T-cell (primary cell): ENCODE measurements at regions not wholly inside any gene's neighbourhood (a gene's known extent, or its start where the extent isn't known, plus 50 kb on each side); places are given as distances from the start of the nearest gene placed in this dataset.

ENCODE experiments used
- ATAC-seq, 4 experiments: fragments of 200-7000 bp in 3 of 4; fragments of 150-1000 bp in 1 of 4; cut with Tn5 transposase; replicated peaks in 1 of 4; 1 replicate in 3 of 4; 2 replicates in 1 of 4; pipeline ENCODE4 v1.10.0; 2021; ENCODE audit warnings: moderate library complexity in 3 of 4, mild to moderate bottlenecking in 2 of 4, moderate number of reproducible peaks in 1 of 4
- CTCF ChIA-PET, 2 donors: fragments of 300-600 bp; sonication (Branson Sonifier 250); formaldehyde crosslinking; loops; one replicate each; lab custom pipeline; 2022; ENCODE audit warnings: antibody characterized with exemption in 2 of 2; lab: Charles Lee
- POLR2A ChIA-PET, 2 donors: fragments of 300-600 bp; sonication (Branson Sonifier 250); formaldehyde crosslinking; loops; one replicate each; lab custom pipeline; 2022; ENCODE audit warnings: antibody characterized with exemption in 2 of 2; lab: Charles Lee
- DNase-seq, 35 experiments: peaks; one replicate each; pipeline versions ENCODE4 v3.0.0 to v3.0.0-alpha.2; 2013 to 2023
- H3K27ac ChIP-seq: one replicate; pipeline ENCODE4 v1.5.1; 2013; ENCODE audit warnings: low read length
- H3K27me3 ChIP-seq, 2 experiments: replicated peaks in 1 of 2; 1 replicate in 1 of 2; 2 replicates in 1 of 2; pipeline versions ENCODE4 v1.6.1 to v1.7.0; 2013; ENCODE audit warnings: low read length in 1 of 2, mixed read lengths in 1 of 2; ENCODE audit not compliant: control insufficient read depth in 2 of 2, insufficient read depth in 2 of 2; ENCODE audit errors: extremely low read depth in 1 of 2
- H3K36me3 ChIP-seq, 2 donors: 1 replicate in 1 of 2; 2 replicates in 1 of 2; pipeline versions ENCODE4 v1.6.1 to v1.7.0; 2013; ENCODE audit warnings: low read length in 1 of 2; ENCODE audit not compliant: control insufficient read depth in 2 of 2, insufficient read depth in 1 of 2; ENCODE audit errors: extremely low read depth in 1 of 2
- H3K4me1 ChIP-seq, 2 experiments: 1 replicate in 1 of 2; 2 replicates in 1 of 2; pipeline versions ENCODE4 v1.6.1 to v1.7.0; 2013; ENCODE audit warnings: low read length in 2 of 2, mixed read lengths in 1 of 2; ENCODE audit not compliant: insufficient read depth in 2 of 2, control insufficient read depth in 1 of 2; ENCODE audit errors: extremely low read depth in 1 of 2
- H3K4me3 ChIP-seq, 2 donors: 1 replicate in 1 of 2; 2 replicates in 1 of 2; pipeline versions ENCODE4 v1.5.1 to v1.7.0; 2013; ENCODE audit warnings: mild to moderate bottlenecking in 2 of 2, low read length in 1 of 2, moderate library complexity in 1 of 2; ENCODE audit not compliant: control insufficient read depth in 1 of 2; ENCODE audit errors: extremely low read depth in 1 of 2
- H3K9me3 ChIP-seq: 2 replicates; pipeline ENCODE4 v1.7.0; 2013
- H3K27ac Mint-ChIP-seq, 2 donors: one replicate each; pipeline ENCODE4 v1.8.0; 2020 to 2021; ENCODE audit warnings: mild to moderate bottlenecking in 2 of 2, mixed read lengths in 2 of 2
- H3K27me3 Mint-ChIP-seq, 2 donors: one replicate each; pipeline ENCODE4 v1.8.0; 2021 to 2022; ENCODE audit warnings: mixed read lengths in 2 of 2
- H3K36me3 Mint-ChIP-seq: one replicate; pipeline ENCODE4 v1.8.0; 2021; ENCODE audit warnings: mixed read lengths
- H3K4me1 Mint-ChIP-seq, 3 donors: one replicate each; pipeline ENCODE4 v1.8.0; 2020 to 2022; ENCODE audit warnings: mixed read lengths in 3 of 3, mild to moderate bottlenecking in 1 of 3
- H3K4me3 Mint-ChIP-seq, 3 donors: one replicate each; pipeline ENCODE4 v1.8.0; 2020 to 2022; ENCODE audit warnings: mild to moderate bottlenecking in 3 of 3, mixed read lengths in 3 of 3, moderate library complexity in 3 of 3
- H3K9me3 Mint-ChIP-seq, 3 donors: one replicate each; pipeline ENCODE4 v1.8.0; 2020 to 2022; ENCODE audit warnings: mixed read lengths in 3 of 3
- WGBS: methylation state at CpG from one replicate; pipeline ENCODE4 v1.1.5; 2013; ENCODE audit warnings: missing lambda C conversion rate; ENCODE audit not compliant: insufficient coverage; 5-methylcytosine and 5-hydroxymethylcytosine counted together

DNA sequence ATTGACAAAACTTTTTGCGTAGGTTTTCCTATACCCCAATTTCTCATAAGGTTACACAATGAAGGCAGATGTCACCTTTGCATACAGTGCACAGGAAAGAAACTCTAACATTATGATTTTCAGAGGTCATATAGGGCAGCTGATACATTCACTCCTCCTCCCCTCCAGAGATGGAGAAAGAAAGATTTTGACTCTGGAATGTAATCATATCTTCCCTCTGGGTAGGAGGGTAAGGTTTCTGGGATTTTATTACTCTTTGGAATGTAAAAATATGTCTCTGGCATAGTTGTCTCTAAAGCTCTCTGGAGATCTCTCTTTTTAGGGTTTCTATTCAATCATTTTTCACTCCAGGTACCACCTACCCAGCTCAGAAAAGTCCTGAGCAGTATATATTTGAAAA lies 398.3 kb downstream of the GPD2 start:
- Mint-ChIP-seq H3K36me3 (no peaks in the 10 kb centered on the region), H3K27me3 (no peaks in the 10 kb centered on the region), H3K4me1 (no peaks in the 10 kb centered on the region), H3K27ac (no peak overlapping the region), H3K9me3 (peaks cover 0 to 5% (median 3%) of the 10 kb centered on the region in 3 donors), H3K4me3 (no peak overlapping the region)
- no CpG with 5 or more reads among the region's 1 CpG for WGBS
- no peak for DNase-seq
- H3K4me1 ChIP-seq = no peaks in the 10 kb centered on the region
- H3K27ac ChIP-seq = no peak overlapping the region
- no peak overlapping the region for H3K4me3 ChIP-seq
- H3K36me3 ChIP-seq = no peaks in the 10 kb centered on the region
- H3K9me3 ChIP-seq = no peaks in the 10 kb centered on the region
- no peak for ATAC-seq
- POLR2A ChIA-PET = no interaction called here
- H3K27me3 ChIP-seq = no peaks in the 10 kb centered on the region
- CTCF ChIA-PET = interaction anchor here in 1 of 2 donors (0.5 kb wide), 1 partner anchor 1258 kb away, joined by 3 read pairs; no protein-coding TSS in a partner anchor

DNA sequence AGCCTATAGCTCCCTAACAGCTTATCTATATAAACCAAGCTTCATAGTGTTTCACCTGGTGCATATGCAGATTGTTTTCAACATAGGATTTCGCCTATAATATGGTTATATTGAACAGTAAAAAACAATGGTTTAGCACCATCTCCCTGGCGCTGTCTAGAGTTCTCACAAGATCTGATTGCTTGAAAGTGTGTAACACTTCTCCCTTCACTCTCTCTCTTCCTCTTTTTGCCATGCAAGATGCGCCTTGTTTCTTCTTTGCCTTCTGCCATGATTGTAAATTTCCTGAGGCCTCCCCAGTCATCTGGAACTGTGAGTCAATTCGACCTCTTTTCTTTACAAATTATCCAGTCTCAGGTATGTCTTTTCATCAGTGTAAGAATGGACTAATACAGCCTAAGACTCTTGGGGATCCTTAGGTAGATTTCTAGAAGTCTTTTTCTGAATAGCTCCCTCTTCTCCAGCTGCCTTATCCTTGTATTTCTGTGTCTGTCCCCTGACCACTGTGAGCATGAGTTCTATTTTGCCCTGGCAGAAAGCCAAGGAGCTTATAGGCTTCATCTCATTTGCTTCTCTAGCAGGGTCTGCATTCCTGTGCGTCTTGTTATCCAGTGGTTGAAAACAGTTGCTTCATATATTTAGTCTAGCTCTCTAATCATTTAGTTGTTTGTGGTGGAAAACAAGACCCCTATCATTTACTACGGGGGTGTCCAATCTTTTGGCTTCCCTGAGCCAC lies 401.6 kb downstream of the GPD2 start:
- no peaks in the 10 kb centered on the region for H3K36me3 ChIP-seq
- Mint-ChIP-seq H3K4me3 (no peak overlapping the region), H3K27me3 (peaks cover 0 to 4% of the 10 kb centered on the region in 2 donors), H3K27ac (no peak overlapping the region), H3K36me3 (no peaks in the 10 kb centered on the region), H3K4me1 (no peaks in the 10 kb centered on the region), H3K9me3 (no peaks in the 10 kb centered on the region)
- ChIA-PET CTCF (no interaction called here), POLR2A (no interaction called here)
- no peaks in the 10 kb centered on the region for H3K9me3 ChIP-seq
- H3K27ac ChIP-seq = no peak overlapping the region
- DNase-seq = no peak
- no peaks in the 10 kb centered on the region for H3K4me1 ChIP-seq
- no peak overlapping the region for H3K4me3 ChIP-seq
- no peak for ATAC-seq
- no peaks in the 10 kb centered on the region for H3K27me3 ChIP-seq
- 100% methylated on average over 1 of the region's 6 CpGs for WGBS

DNA sequence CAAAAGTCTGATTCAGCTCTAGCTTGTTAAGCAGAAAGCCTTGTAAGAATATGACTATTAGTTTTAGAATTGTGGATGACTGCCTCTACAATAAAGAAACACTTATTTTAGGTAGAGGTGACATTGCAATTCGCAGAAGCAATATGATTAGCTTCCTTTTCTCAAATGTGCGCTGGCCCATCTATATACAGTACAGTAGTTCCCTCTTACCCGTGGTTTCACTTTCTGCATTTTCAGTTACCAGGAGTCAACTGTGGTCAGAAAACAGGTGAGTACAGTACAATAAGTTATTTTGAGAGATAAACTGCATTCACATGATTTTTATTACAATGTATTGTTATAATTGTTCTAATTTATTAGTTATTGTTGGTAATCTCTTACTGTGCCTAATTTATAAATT lies 405.1 kb downstream of the GPD2 start:
- DNase-seq (no peak), ATAC-seq (no peak)
- ChIA-PET POLR2A (no interaction called here), CTCF (no interaction called here)
- no peak overlapping the region for H3K27ac ChIP-seq
- Mint-ChIP-seq H3K9me3 (no peaks in the 10 kb centered on the region), H3K27me3 (peaks cover 0 to 4% of the 10 kb centered on the region in 2 donors), H3K4me3 (no peak overlapping the region), H3K36me3 (no peaks in the 10 kb centered on the region), H3K4me1 (no peaks in the 10 kb centered on the region), H3K27ac (no peak overlapping the region)
- no peaks in the 10 kb centered on the region for H3K4me1 ChIP-seq
- no peaks in the 10 kb centered on the region for H3K36me3 ChIP-seq
- no peaks in the 10 kb centered on the region for H3K27me3 ChIP-seq
- no peaks in the 10 kb centered on the region for H3K9me3 ChIP-seq
- no peak overlapping the region for H3K4me3 ChIP-seq
- WGBS = no CpG with 5 or more reads among the region's 3 CpGs

DNA sequence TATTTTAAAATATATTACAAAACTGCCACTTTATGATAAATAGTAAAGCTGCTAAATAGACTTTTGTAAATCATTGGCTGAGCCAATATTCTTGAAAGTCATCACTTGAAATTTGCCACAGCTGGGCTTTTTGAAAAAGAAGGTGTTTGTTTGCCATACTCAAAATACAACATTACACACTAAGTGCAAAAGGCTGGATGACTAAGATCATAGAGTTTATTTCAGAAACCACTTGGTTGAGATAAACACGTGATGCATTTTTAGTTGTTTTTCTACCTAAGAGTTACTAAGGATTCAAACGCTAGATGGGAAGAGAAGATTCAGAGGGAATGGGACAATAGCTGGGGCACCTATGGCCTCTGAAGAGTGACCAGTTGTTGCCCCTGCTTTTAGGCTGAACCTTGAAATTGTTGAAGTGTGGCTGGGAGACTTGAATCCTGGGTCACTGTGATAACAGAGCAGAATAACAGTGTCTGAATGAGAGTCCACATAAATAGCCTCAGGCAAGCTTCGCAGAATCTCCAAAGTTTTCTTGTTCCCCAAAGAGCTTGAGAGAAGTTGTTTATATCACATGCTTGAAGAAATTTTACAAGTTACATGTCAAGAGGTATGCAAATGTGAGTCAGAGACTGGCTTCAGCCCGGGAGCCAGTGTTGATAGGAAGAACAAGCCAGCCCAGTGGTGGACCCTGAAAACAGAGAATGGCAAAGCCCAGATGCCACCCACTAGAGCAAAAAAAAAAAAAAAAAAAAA lies 409.8 kb downstream of the GPD2 start:
- no peak overlapping the region for H3K4me3 ChIP-seq
- H3K9me3 ChIP-seq = no peaks in the 10 kb centered on the region
- H3K27ac ChIP-seq = no peak overlapping the region
- DNase-seq (no peak), ATAC-seq (no peak)
- Mint-ChIP-seq H3K27me3 (peaks cover 0 to 4% of the 10 kb centered on the region in 2 donors), H3K9me3 (no peaks in the 10 kb centered on the region), H3K4me1 (no peaks in the 10 kb centered on the region), H3K27ac (no peak overlapping the region), H3K36me3 (no peaks in the 10 kb centered on the region), H3K4me3 (no peak overlapping the region)
- H3K4me1 ChIP-seq = no peaks in the 10 kb centered on the region
- ChIA-PET CTCF (no interaction called here), POLR2A (no interaction called here)
- 74% methylated on average over 2 of the region's 4 CpGs for WGBS
- H3K27me3 ChIP-seq = no peaks in the 10 kb centered on the region
- H3K36me3 ChIP-seq = no peaks in the 10 kb centered on the region

DNA sequence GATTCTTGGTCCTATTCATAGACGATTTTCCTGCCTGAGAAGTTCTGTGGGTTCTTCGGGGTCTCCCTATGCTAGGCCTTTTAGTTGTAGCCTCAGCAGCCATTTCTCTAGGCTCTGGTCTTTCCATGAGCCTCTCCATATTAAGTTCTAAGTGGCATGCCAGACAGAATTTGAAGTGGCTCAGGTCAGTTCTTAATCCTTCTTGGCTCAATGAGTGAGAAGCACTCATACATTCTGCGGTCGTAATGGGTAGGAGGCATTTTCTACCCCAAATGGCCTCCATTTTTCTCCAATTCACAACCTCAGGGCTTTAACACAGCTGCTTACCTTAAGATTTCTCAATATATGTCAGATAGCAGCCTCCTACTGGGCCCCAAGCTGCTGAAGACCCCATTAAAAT lies 405.3 kb upstream of the GALNT5 start:
- H3K4me3 Mint-ChIP-seq = no peak overlapping the region

DNA sequence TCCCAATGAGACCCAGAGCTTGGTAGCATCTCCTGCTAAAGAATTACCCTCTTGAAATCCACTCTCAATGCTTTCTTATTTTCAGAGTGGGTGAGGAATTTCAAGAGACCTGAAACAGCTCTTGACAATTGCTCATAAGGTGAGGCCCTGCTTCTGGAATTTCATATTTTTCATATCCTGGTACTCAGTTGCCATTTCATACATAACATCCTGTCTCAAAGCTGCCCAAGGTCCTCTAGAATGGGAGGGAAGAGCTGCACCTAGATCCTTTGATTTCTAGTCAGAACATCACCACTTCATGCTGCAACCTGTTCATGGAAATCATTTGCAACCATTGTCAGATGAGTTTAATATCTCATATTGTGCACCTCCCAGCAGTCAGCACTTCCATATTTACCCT lies 404.8 kb upstream of the GALNT5 start:
- POLR2A ChIA-PET = interaction anchor here in 1 of 2 donors (0.6 kb wide), 1 partner anchor 165 kb away, joined by 3 read pairs; no protein-coding TSS in a partner anchor
- no peaks in the 10 kb centered on the region for H3K27me3 Mint-ChIP-seq

More for the DNA sequence above, 405.3 kb upstream of the GALNT5 start:
- POLR2A ChIA-PET = no interaction called here
- no peaks in the 10 kb centered on the region for H3K4me1 ChIP-seq
- ATAC-seq = no peak
- H3K4me3 ChIP-seq = no peak overlapping the region
- no peak for DNase-seq
- H3K36me3 Mint-ChIP-seq = no peaks in the 10 kb centered on the region
- no peaks in the 10 kb centered on the region for H3K27me3 ChIP-seq
- no peak overlapping the region for H3K27ac ChIP-seq
- H3K9me3 Mint-ChIP-seq = peaks cover 0 to 6% (median 0%) of the 10 kb centered on the region in 3 donors
- H3K27ac Mint-ChIP-seq = no peak overlapping the region
- H3K9me3 ChIP-seq = no peaks in the 10 kb centered on the region
- no peaks in the 10 kb centered on the region for H3K4me1 Mint-ChIP-seq
- H3K27me3 Mint-ChIP-seq = no peaks in the 10 kb centered on the region
- CTCF ChIA-PET = no interaction called here
- 94% methylated on average over 3 of the region's 4 CpGs for WGBS
- H3K36me3 ChIP-seq = no peaks in the 10 kb centered on the region

More for the DNA sequence above, 404.8 kb upstream of the GALNT5 start:
- H3K4me3 ChIP-seq = no peak overlapping the region
- CTCF ChIA-PET = no interaction called here
- H3K4me1 Mint-ChIP-seq = no peaks in the 10 kb centered on the region
- H3K36me3 ChIP-seq = no peaks in the 10 kb centered on the region
- H3K9me3 Mint-ChIP-seq = peaks cover 0 to 6% (median 0%) of the 10 kb centered on the region in 3 donors
- H3K36me3 Mint-ChIP-seq = no peaks in the 10 kb centered on the region
- DNase-seq (no peak), ATAC-seq (no peak)
- no peak overlapping the region for H3K4me3 Mint-ChIP-seq
- no peaks in the 10 kb centered on the region for H3K4me1 ChIP-seq
- H3K27ac Mint-ChIP-seq = no peak overlapping the region
- no peak overlapping the region for H3K27ac ChIP-seq
- H3K27me3 ChIP-seq = no peaks in the 10 kb centered on the region
- H3K9me3 ChIP-seq = no peaks in the 10 kb centered on the region
